Hepatocyte (in vitro differentiated cells): ENCODE measurements at regions not wholly inside any gene's neighbourhood (a gene's known extent, or its start where the extent isn't known, plus 50 kb on each side); places are given as distances from the start of the nearest gene placed in this dataset.

Experiments
- EZH2 ChIP-seq: fragments of 200-600 bp; sonication (generic); IDR thresholded peaks from 2 replicates; pipeline ENCODE4 v1.6.1; 2016; ENCODE audit warnings: antibody characterized with exemption, mild to moderate bottlenecking, borderline replicate concordance
- EZH2phosphoT487 ChIP-seq: fragments of 200-600 bp; sonication (generic); IDR thresholded peaks from one replicate; pipeline ENCODE4 v1.6.1; 2018; ENCODE audit warnings: antibody characterized with exemption, mild to moderate bottlenecking, low read depth, moderate library complexity; ENCODE audit not compliant: unreplicated experiment, severe bottlenecking
- TF ChIP-seq, protein P1 (sequence below): fragments of 200-600 bp; sonication (generic); IDR thresholded peaks from 2 replicates; pipeline ENCODE4 v1.5.1; 2016; ENCODE audit warnings: antibody characterized with exemption, mild to moderate bottlenecking; ENCODE audit not compliant: poor library complexity

DNA sequence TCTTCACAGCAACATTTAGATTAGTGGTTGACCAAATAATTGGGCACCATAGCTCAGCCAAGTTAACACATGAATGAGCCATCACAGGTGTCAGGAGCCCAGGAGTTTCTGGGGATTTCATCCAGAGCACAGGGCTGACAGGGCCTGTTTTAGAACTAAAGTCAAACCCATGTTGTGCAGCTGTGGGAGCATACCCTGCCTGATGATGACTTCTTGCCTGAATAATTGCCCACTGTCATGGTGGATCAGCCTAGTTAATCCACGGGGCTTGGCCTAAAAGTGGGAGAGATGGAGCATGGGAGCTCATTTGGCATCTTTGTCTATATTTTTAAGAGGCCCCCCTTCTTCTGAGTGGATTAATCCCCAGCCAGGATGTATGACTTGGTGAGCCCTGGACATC is 105.6 kb upstream of the GDNF start:
- TF ChIP-seq EZH2phosphoT487 = no peak
- TF ChIP-seq, protein P1, sequence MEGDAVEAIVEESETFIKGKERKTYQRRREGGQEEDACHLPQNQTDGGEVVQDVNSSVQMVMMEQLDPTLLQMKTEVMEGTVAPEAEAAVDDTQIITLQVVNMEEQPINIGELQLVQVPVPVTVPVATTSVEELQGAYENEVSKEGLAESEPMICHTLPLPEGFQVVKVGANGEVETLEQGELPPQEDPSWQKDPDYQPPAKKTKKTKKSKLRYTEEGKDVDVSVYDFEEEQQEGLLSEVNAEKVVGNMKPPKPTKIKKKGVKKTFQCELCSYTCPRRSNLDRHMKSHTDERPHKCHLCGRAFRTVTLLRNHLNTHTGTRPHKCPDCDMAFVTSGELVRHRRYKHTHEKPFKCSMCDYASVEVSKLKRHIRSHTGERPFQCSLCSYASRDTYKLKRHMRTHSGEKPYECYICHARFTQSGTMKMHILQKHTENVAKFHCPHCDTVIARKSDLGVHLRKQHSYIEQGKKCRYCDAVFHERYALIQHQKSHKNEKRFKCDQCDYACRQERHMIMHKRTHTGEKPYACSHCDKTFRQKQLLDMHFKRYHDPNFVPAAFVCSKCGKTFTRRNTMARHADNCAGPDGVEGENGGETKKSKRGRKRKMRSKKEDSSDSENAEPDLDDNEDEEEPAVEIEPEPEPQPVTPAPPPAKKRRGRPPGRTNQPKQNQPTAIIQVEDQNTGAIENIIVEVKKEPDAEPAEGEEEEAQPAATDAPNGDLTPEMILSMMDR = no peak
- no peak for TF ChIP-seq EZH2
